ENCODE measurements at regions not wholly inside any gene's neighbourhood (a gene's known extent, or its start where the extent isn't known, plus 50 kb on each side); places are given as distances from the start of the nearest gene placed in this dataset.
A peak's percentile ranks its signal among the peaks of the same experiment; 100 is the strongest.

DNA sequence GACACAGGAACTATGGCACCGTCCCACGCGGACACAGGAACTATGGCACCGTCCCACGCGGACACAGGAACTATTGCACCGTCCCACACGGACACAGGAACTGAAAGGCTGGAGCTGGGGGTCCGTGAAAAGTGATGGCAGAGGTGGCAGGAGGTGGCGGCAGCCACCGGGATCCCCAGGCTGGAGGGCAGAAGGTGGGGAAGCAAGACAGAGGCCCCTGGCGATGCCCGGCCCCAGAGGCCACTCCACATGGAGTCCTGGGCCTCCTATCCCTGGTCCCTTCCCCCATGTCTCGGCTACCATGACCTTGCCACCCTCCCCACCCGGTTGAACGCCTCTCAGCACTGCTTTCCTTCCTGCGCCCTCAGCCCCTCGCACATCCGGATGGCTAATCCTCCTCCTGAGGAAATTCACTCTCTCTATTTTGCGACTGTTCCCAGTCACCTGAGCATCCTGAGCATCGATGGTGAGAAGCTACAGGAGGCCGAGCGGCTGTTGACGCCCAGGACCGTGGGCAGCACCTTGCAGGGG lies 181.4 kb downstream of the TMEM18 start (continued):
- TF ChIP-seq, protein P1, sequence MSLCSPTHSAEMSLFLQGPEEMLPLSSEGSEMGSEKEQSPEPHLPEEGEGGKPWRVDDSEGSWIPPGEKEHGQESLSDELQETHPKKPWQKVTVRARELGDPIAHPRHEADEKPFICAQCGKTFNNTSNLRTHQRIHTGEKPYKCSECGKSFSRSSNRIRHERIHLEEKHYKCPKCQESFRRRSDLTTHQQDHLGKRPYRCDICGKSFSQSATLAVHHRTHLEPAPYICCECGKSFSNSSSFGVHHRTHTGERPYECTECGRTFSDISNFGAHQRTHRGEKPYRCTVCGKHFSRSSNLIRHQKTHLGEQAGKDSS (CRISPR knock-in tag; IDR thresholded peaks at IDR 0.05; ENCODE audit: borderline replicate concordance, low read depth), result no peak
- TF ChIP-seq, protein P2, sequence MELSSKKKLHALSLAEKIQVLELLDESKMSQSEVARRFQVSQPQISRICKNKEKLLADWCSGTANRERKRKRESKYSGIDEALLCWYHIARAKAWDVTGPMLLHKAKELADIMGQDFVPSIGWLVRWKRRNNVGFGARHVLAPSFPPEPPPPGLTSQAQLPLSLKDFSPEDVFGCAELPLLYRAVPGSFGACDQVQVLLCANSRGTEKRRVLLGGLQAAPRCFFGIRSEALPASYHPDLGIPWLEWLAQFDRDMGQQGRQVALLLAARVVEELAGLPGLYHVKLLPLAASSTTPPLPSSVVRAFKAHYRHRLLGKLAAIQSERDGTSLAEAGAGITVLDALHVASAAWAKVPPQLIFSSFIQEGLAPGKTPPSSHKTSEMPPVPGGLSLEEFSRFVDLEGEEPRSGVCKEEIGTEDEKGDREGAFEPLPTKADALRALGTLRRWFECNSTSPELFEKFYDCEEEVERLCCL (CRISPR knock-in tag; IDR thresholded peaks at IDR 0.05; ENCODE audit: borderline replicate concordance), result no peak

DNA sequence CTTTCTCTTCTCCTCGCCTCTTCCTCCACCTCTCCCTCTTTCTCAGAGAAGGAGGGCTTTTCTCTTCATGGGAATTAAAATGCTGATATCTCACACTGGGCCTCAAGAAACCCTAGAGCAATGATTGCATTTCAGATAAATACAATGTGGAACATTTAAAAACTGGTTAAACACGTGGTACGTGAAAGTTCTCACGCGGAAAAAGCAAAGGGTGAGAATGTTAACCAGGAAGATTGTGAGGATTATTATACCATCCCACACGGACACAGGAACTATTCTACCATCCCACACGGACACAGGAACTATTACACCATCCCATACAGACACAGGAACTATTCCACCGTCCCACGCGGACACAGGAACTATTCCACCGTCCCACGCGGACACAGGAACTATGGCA lies 182.4 kb downstream of the TMEM18 start:
- TF ChIP-seq, protein P3, sequence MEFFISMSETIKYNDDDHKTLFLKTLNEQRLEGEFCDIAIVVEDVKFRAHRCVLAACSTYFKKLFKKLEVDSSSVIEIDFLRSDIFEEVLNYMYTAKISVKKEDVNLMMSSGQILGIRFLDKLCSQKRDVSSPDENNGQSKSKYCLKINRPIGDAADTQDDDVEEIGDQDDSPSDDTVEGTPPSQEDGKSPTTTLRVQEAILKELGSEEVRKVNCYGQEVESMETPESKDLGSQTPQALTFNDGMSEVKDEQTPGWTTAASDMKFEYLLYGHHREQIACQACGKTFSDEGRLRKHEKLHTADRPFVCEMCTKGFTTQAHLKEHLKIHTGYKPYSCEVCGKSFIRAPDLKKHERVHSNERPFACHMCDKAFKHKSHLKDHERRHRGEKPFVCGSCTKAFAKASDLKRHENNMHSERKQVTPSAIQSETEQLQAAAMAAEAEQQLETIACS (CRISPR knock-in tag; IDR thresholded peaks at IDR 0.05), result no peak
- TF ChIP-seq SAFB2 (CRISPR knock-in tag; IDR thresholded peaks at IDR 0.05; ENCODE audit: borderline replicate concordance, low read depth), result no peak
- TF ChIP-seq, protein P4, sequence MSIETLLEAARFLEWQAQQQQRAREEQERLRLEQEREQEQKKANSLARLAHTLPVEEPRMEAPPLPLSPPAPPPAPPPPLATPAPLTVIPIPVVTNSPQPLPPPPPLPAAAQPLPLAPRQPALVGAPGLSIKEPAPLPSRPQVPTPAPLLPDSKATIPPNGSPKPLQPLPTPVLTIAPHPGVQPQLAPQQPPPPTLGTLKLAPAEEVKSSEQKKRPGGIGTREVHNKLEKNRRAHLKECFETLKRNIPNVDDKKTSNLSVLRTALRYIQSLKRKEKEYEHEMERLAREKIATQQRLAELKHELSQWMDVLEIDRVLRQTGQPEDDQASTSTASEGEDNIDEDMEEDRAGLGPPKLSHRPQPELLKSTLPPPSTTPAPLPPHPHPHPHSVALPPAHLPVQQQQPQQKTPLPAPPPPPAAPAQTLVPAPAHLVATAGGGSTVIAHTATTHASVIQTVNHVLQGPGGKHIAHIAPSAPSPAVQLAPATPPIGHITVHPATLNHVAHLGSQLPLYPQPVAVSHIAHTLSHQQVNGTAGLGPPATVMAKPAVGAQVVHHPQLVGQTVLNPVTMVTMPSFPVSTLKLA (IDR thresholded peaks at IDR 0.05), result peak; percentile 67
- TF ChIP-seq, protein P5, sequence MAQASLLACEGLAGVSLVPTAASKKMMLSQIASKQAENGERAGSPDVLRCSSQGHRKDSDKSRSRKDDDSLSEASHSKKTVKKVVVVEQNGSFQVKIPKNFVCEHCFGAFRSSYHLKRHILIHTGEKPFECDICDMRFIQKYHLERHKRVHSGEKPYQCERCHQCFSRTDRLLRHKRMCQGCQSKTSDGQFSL (CRISPR knock-in tag; IDR thresholded peaks at IDR 0.05), result no peak
- POLR2A ChIA-PET, result no interaction called here
- Histone ChIP-seq H3K36me3 (replicated peaks in 1 of 2; ENCODE audit: control insufficient read depth in 1 of 2, insufficient read depth in 2 of 2, low read length in 2 of 2) (no peaks in the 10 kb centered on the region), H2AFZ (ENCODE audit: low read length) (no peak overlapping the region), H3K9me3 (ENCODE audit: low read length) (no peaks in the 10 kb centered on the region), H3K27me3 (ENCODE audit: control insufficient read depth in 1 of 2, insufficient read depth in 2 of 2, low read length in 2 of 2) (peaks cover 4 to 36% of the 10 kb centered on the region in 2 experiments; a peak in 4 of 5 replicates), H4K20me1 (ENCODE audit: insufficient read depth, low read length) (no peaks in the 10 kb centered on the region), H3K27ac (ENCODE audit: extremely low read length, insufficient read depth, low read length) (no peak overlapping the region), H3K79me2 (ENCODE audit: insufficient read depth, low read length) (no peaks in the 10 kb centered on the region), H3K4me1 (ENCODE audit: insufficient read depth, low read length) (no peaks in the 10 kb centered on the region), H3K4me2 (ENCODE audit: low read depth, low read length) (no peak overlapping the region), H3K4me3 (replicated peaks in 1 of 3; ENCODE audit: insufficient read depth in 1 of 3, low read depth in 2 of 3, low read length in 3 of 3) (no peak overlapping the region), H3K9ac (ENCODE audit: insufficient read depth, low read depth, low read length) (no peak overlapping the region)
- DNase-seq (ENCODE audit: low spot score) (no peak), ATAC-seq (no peak), FAIRE-seq (no peak)
- in situ Hi-C loops (cut with HindIII; ENCODE audit: extremely low pct_ligation_motif_present, low pct_unique_long_range_greater_than_20kb) (no loop called here), intact Hi-C loops (cut with micrococcal nuclease; ENCODE audit: unreplicated experiment) (loop anchor here (5.0 kb wide), 1 partner anchor 432 kb away; no protein-coding TSS in a partner anchor)
- no TSS peak for BruUV-seq (replicated peaks)
- WGBS (ENCODE audit: low lambda C conversion rate), result 48% methylated on average over 13 of the region's 13 CpGs
- CTCF ChIA-PET (ENCODE audit: low intra/inter-chr PET ratio, low total read pairs), result no interaction called here

Data from HepG2 (cell line).